Ascending aorta (tissue), 2 donors: ENCODE measurements at regions not wholly inside any gene's neighbourhood (a gene's known extent, or its start where the extent isn't known, plus 50 kb on each side); places are given as distances from the start of the nearest gene placed in this dataset.
"Not testable (repeated sequence)": the region's sequence is repeated elsewhere in the genome, so short reads cannot be mapped to it uniquely, and the experiment has no call there.

Experiments used
- DNase-seq, 2 donors: peaks; one replicate each; pipeline ENCODE4 v3.0.0-alpha.2; 2019; ENCODE audit warnings: low spot score in 2 of 2
- H3K27ac ChIP-seq, 2 donors: fragments of 200-600 bp; sonication (generic); one replicate each; pipeline ENCODE4 v1.5.1; 2016 to 2017; ENCODE audit warnings: mild to moderate bottlenecking in 1 of 2
- H3K27me3 ChIP-seq: fragments of 200-600 bp; sonication (generic); one replicate; pipeline ENCODE4 v1.5.1; 2017
- H3K36me3 ChIP-seq, 2 donors: fragments of 200-600 bp; sonication (generic); one replicate each; pipeline ENCODE4 v1.5.1; 2016
- H3K4me1 ChIP-seq, 2 donors: fragments of 200-600 bp; sonication (generic); one replicate each; pipeline ENCODE4 v1.5.1; 2016 to 2017; ENCODE audit warnings: mild to moderate bottlenecking in 1 of 2
- H3K4me3 ChIP-seq, 2 donors: fragments of 200-600 bp; sonication (generic); one replicate each; pipeline ENCODE4 v1.5.1; 2016 to 2017; ENCODE audit warnings: mild to moderate bottlenecking in 1 of 2
- H3K9me3 ChIP-seq, 2 donors: fragments of 200-600 bp; sonication (generic); one replicate each; pipeline ENCODE4 v1.5.1; 2016
- intact Hi-C: fragments of 100-400 bp; cut with DNase I; formaldehyde crosslinking; loops from one replicate; pipeline ENCODE4 v1.15.1; 2023
- TF ChIP-seq, protein P1 (sequence below), 3 experiments: fragments of 200-600 bp in 2 of 3; fragments of 450-650 bp in 1 of 3; sonication (generic) in 2 of 3; IDR thresholded peaks; one replicate each; pipeline ENCODE4 v1.5.1; 2016 to 2019; ENCODE audit warnings: antibody characterized with exemption in 3 of 3, mild to moderate bottlenecking in 1 of 3, moderate library complexity in 1 of 3

DNA sequence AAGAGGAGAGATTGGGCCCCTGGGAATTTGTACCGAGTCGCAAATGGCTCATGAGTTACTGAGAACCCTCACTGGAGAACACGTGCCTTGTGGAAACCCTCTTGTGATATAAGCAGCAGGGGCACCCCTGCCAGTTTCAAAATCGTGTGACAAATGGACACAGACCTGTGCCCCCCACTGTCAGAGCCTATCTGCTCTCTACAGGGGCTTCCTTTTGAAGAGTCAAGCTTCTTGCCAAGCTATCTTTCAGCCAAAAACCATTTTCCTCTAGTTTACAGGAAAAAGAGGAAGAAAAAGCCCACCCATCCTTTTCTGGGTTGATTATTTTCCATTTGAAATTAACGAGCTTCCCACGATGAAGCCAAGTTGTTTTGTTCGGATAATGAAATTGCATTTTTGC, 64.1 kb upstream of the MPP7 start:
- TF ChIP-seq, protein P1, sequence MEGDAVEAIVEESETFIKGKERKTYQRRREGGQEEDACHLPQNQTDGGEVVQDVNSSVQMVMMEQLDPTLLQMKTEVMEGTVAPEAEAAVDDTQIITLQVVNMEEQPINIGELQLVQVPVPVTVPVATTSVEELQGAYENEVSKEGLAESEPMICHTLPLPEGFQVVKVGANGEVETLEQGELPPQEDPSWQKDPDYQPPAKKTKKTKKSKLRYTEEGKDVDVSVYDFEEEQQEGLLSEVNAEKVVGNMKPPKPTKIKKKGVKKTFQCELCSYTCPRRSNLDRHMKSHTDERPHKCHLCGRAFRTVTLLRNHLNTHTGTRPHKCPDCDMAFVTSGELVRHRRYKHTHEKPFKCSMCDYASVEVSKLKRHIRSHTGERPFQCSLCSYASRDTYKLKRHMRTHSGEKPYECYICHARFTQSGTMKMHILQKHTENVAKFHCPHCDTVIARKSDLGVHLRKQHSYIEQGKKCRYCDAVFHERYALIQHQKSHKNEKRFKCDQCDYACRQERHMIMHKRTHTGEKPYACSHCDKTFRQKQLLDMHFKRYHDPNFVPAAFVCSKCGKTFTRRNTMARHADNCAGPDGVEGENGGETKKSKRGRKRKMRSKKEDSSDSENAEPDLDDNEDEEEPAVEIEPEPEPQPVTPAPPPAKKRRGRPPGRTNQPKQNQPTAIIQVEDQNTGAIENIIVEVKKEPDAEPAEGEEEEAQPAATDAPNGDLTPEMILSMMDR (IDR thresholded peaks at IDR 0.05) = no peak
- no peak for DNase-seq
- Histone ChIP-seq H3K27me3 (no peaks in the 10 kb centered on the region), H3K4me1 (no peaks in the 10 kb centered on the region), H3K4me3 (no peak overlapping the region), H3K9me3 (no peaks in the 10 kb centered on the region), H3K36me3 (no peaks in the 10 kb centered on the region), H3K27ac (no peak overlapping the region)
- intact Hi-C loops = no loop called here

DNA sequence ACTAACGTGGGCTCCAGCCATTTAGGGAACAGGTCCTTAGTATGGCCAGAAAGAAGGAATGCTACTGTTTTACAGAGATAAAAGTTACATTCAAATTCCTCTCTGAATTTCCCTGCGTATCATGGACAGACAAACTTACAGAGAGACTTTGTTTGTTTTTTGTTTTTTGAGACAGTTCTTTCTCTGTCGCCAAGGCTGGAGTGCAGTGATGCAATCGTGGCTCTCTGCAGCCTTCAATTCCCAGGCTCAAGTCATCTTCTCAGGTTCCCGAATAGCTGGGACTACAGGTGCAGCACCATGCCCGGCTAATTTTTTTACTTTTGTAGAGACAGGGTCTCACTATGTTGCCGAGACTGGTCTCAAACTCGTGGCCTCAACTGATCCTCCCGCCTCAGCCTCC, 64.5 kb upstream of the MPP7 start:
- Histone ChIP-seq H3K27ac (no peak overlapping the region), H3K27me3 (no peaks in the 10 kb centered on the region), H3K4me1 (no peaks in the 10 kb centered on the region), H3K36me3 (no peaks in the 10 kb centered on the region), H3K4me3 (no peak overlapping the region), H3K9me3 (no peaks in the 10 kb centered on the region)
- intact Hi-C loops = no loop called here
- DNase-seq = no peak
- TF ChIP-seq, protein P1 (IDR thresholded peaks at IDR 0.05) = no peak

DNA sequence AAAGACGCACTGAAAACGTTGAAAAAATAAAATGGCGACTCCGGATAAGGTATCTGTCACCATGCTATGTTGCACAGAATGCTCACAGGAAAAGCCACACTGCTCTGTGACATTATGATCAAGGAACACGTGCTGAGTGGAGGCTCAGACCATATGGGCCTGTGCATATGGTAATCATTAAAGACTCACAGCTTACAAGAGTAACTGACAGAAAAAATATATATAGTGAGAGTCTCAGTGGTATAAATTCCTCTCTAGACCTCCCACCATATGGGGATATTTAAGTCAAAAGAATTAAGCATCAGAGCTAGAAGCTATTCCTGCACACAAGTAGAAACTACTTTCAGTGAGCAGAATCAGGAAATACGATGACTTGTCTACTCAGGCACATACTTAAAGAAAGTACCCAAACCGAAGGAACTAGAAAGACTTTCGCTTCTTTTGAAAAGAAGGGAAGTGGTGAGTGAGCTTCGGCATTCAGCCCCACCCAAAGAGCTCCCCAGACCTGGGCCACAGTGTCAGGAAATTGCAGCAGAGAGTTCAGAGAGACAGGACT, 65.1 kb upstream of the MPP7 start:
- intact Hi-C loops = no loop called here
- no peaks in the 10 kb centered on the region for H3K4me1 ChIP-seq
- H3K9me3 ChIP-seq = no peaks in the 10 kb centered on the region
- no peaks in the 10 kb centered on the region for H3K27me3 ChIP-seq
- H3K4me3 ChIP-seq = no peak overlapping the region
- DNase-seq = no peak
- TF ChIP-seq, protein P1 (IDR thresholded peaks at IDR 0.05) = no peak
- H3K27ac ChIP-seq = no peak overlapping the region
- no peaks in the 10 kb centered on the region for H3K36me3 ChIP-seq

DNA sequence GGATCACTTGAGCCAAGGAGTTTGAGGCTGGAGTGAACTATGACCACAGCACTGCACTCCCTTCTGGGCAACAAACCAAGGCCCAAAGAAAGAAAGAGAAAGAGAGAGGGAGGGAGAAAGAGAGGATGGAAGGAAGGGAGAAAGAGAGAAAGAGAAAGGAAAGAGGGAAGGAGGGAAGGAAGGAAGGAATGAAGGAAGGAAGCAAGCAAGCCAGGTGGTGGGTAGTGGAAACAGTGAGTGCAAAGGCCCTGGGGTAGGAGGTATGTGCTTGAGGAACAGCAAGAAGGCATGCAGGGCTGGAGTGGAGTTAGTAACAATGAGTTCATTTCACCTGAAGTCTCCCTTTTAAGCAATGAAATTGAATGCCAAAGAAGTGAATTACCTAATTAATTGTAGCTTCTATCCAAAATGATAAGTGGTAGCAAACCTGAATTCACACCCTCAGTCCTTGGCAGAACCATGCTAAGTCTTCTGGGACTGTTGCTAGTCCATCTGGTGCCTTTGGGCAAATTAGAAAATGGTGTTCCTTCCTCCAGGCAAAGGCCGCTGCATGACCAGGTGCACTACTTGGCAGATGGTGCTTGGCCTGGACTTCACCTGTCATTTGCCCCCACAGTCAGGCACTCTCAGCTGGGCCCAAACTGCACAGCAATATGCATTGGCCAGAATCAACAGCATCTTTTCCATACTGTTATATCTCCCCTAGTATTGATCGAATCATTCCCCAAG, 67.4 kb upstream of the MPP7 start:
- H3K27ac ChIP-seq = no peak overlapping the region
- TF ChIP-seq, protein P1 (IDR thresholded peaks at IDR 0.05) = no peak
- no peak for DNase-seq
- H3K9me3 ChIP-seq = no peaks in the 10 kb centered on the region
- no peaks in the 10 kb centered on the region for H3K36me3 ChIP-seq
- H3K4me1 ChIP-seq = no peaks in the 10 kb centered on the region
- intact Hi-C loops = no loop called here
- H3K27me3 ChIP-seq = no peaks in the 10 kb centered on the region
- H3K4me3 ChIP-seq = no peak overlapping the region

DNA sequence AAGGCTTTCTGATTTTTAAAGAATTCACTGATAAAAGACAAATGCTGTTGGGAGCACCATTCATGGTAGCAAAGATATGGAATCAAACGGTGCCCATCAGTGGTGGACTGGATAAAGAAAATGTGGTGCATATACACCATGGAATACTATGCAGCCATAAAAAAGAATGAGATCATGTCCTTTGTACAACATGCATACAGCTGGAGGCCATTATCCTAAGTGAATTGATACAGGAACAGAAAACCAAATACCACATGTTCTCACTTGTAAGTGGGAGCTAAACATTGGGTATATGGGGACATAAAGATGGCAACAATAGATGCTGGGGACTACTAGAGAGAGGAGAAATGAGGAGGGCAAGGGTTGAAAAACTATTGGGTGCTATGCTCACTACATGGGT, 68.8 kb upstream of the MPP7 start:
- H3K4me1 ChIP-seq, H3K36me3 ChIP-seq, H3K27me3 ChIP-seq, DNase-seq, H3K9me3 ChIP-seq, intact Hi-C loops, H3K27ac ChIP-seq, H3K4me3 ChIP-seq: not testable (repeated sequence)

DNA sequence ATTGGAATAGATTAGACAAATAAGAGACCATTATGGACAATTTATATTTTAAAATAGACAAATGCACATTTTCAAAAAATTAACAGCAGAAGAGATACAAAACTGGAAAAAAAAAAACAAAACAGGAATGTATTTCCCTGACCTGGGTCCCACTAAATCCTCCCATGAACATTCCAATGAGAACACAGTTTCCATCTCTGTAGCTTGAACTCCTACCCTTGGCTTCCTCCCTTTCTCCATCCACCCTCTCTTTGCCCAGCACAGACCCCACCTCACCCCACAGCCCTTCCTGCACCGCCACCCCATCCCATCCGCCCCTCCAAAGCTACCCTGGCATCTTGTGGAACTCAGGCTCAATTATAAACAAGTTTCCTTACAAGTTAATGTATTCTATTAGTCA, 71.2 kb upstream of the MPP7 start:
- H3K4me1 ChIP-seq = peaks cover 0 to 2% of the 10 kb centered on the region in 2 donors
- DNase-seq = no peak
- no peaks in the 10 kb centered on the region for H3K27me3 ChIP-seq
- H3K9me3 ChIP-seq = no peaks in the 10 kb centered on the region
- TF ChIP-seq, protein P1 (IDR thresholded peaks at IDR 0.05) = no peak
- intact Hi-C loops = no loop called here
- H3K36me3 ChIP-seq = no peaks in the 10 kb centered on the region
- no peak overlapping the region for H3K4me3 ChIP-seq
- H3K27ac ChIP-seq = no peak overlapping the region
